Keratinocyte (primary cell): ENCODE measurements at regions not wholly inside any gene's neighbourhood (a gene's known extent, or its start where the extent isn't known, plus 50 kb on each side); places are given as distances from the start of the nearest gene placed in this dataset.

Experiments
- CTCF ChIP-seq, 3 experiments: IDR thresholded peaks in 1 of 3; conservative IDR thresholded peaks in 1 of 3; optimal IDR thresholded peaks in 1 of 3; 2 replicates in 2 of 3; 3 replicates in 1 of 3; pipeline versions ENCODE3 to v1.5.1; 2011; ENCODE audit warnings: low read length in 3 of 3, mild to moderate bottlenecking in 3 of 3, moderate library complexity in 2 of 3, control low read depth in 1 of 3, inconsistent platforms in 1 of 3; ENCODE audit not compliant: insufficient read depth in 2 of 3; ENCODE audit errors: extremely low read depth in 1 of 3
- EZH2 ChIP-seq: IDR thresholded peaks from one replicate; pipeline ENCODE4 v1.6.1; 2012; ENCODE audit warnings: inconsistent platforms, mild to moderate bottlenecking, low read length, moderate library complexity

GRCh38 chr21:38987633-38988508, 182.1 kb downstream of the ETS2 start:
- TF ChIP-seq CTCF (optimal IDR thresholded peaks at IDR 0.05 in 1 of 3, IDR thresholded peaks at IDR 0.05 in 1 of 3, conservative IDR thresholded peaks at IDR 0.05 in 1 of 3; ENCODE audit: extremely low read depth in 1 of 3, insufficient read depth in 2 of 3, low read length in 3 of 3) (no peak), EZH2 (no peak)
